ENCODE measurements at regions not wholly inside any gene's neighbourhood (a gene's known extent, or its start where the extent isn't known, plus 50 kb on each side); places are given as distances from the start of the nearest gene placed in this dataset.

- H3K9me3 Mint-ChIP-seq (ENCODE audit: unreplicated experiment), result no peaks in the 10 kb centered on the region
- no peaks in the 10 kb centered on the region for H3K4me1 Mint-ChIP-seq (ENCODE audit: low read depth, unreplicated experiment)
- H3K4me3 Mint-ChIP-seq (ENCODE audit: unreplicated experiment), result no peak overlapping the region
- no peaks in the 10 kb centered on the region for H3K36me3 Mint-ChIP-seq (ENCODE audit: unreplicated experiment)
- no peak for DNase-seq
- H3K27ac Mint-ChIP-seq (ENCODE audit: unreplicated experiment), result no peak overlapping the region
- no peaks in the 10 kb centered on the region for H3K27me3 Mint-ChIP-seq (ENCODE audit: unreplicated experiment)
- TF ChIP-seq CTCF (IDR thresholded peaks at IDR 0.05; ENCODE audit: partially characterized antibody, unreplicated experiment), result no peak
Observed at GRCh38 chr4:189285377-189285776, 655.3 kb upstream of the FRG1 start.

DNA sequence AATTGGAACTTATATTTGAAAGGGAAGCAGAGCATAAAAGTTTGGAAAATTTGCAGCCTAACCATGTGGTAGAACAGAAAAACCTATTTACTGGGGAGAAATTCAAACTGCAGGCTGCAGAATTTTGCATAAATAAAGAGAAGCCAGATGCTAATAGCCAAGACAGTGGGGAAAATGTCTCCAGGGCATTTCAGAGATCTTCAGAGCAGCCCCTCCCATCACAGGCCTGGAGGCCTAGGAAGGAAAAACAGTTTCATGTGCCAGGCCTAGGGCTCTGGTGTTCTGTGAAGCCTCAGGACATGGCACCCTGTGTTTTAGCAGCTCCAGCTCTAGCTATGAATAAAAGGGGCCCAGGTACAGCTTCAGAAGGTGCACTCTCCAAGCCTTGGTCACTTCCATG lies 648.7 kb upstream of the FRG1 start:
- DNase-seq, result no peak
- H3K27ac Mint-ChIP-seq (ENCODE audit: unreplicated experiment), result no peak overlapping the region
- no peak for TF ChIP-seq CTCF (IDR thresholded peaks at IDR 0.05; ENCODE audit: partially characterized antibody, unreplicated experiment)
- H3K9me3 Mint-ChIP-seq (ENCODE audit: unreplicated experiment), result no peaks in the 10 kb centered on the region
- H3K27me3 Mint-ChIP-seq (ENCODE audit: unreplicated experiment), result no peaks in the 10 kb centered on the region
- no peak overlapping the region for H3K4me3 Mint-ChIP-seq (ENCODE audit: unreplicated experiment)
- H3K4me1 Mint-ChIP-seq (ENCODE audit: low read depth, unreplicated experiment), result no peaks in the 10 kb centered on the region
- no peaks in the 10 kb centered on the region for H3K36me3 Mint-ChIP-seq (ENCODE audit: unreplicated experiment)

GRCh38 chr4:189293459-189293858 lies 647.2 kb upstream of the FRG1 start:
- Mint-ChIP-seq H3K36me3 (ENCODE audit: unreplicated experiment) (no peaks in the 10 kb centered on the region), H3K4me3 (ENCODE audit: unreplicated experiment) (no peak overlapping the region), H3K4me1 (ENCODE audit: low read depth, unreplicated experiment) (no peaks in the 10 kb centered on the region), H3K27me3 (ENCODE audit: unreplicated experiment) (no peaks in the 10 kb centered on the region), H3K27ac (ENCODE audit: unreplicated experiment) (no peak overlapping the region), H3K9me3 (ENCODE audit: unreplicated experiment) (no peaks in the 10 kb centered on the region)
- TF ChIP-seq CTCF (IDR thresholded peaks at IDR 0.05; ENCODE audit: partially characterized antibody, unreplicated experiment), result no peak
- no peak for DNase-seq

- no peaks in the 10 kb centered on the region for H3K9me3 Mint-ChIP-seq (ENCODE audit: unreplicated experiment)
- no peak for TF ChIP-seq CTCF (IDR thresholded peaks at IDR 0.05; ENCODE audit: partially characterized antibody, unreplicated experiment)
- H3K27me3 Mint-ChIP-seq (ENCODE audit: unreplicated experiment), result no peaks in the 10 kb centered on the region
- H3K36me3 Mint-ChIP-seq (ENCODE audit: unreplicated experiment), result no peaks in the 10 kb centered on the region
- H3K27ac Mint-ChIP-seq (ENCODE audit: unreplicated experiment), result no peak overlapping the region
- H3K4me3 Mint-ChIP-seq (ENCODE audit: unreplicated experiment), result no peak overlapping the region
- no peak for DNase-seq
- no peaks in the 10 kb centered on the region for H3K4me1 Mint-ChIP-seq (ENCODE audit: low read depth, unreplicated experiment)
Observed at GRCh38 chr4:189294574-189294973, 646.1 kb upstream of the FRG1 start.

GRCh38 chr4:189299706-189300105 lies 641.0 kb upstream of the FRG1 start:
- Mint-ChIP-seq H3K36me3 (ENCODE audit: unreplicated experiment) (no peaks in the 10 kb centered on the region), H3K4me1 (ENCODE audit: low read depth, unreplicated experiment) (no peaks in the 10 kb centered on the region), H3K9me3 (ENCODE audit: unreplicated experiment) (no peaks in the 10 kb centered on the region), H3K27ac (ENCODE audit: unreplicated experiment) (no peak overlapping the region), H3K4me3 (ENCODE audit: unreplicated experiment) (no peak overlapping the region), H3K27me3 (ENCODE audit: unreplicated experiment) (peaks cover 4% of the 10 kb centered on the region)
- no peak for TF ChIP-seq CTCF (IDR thresholded peaks at IDR 0.05; ENCODE audit: partially characterized antibody, unreplicated experiment)
- DNase-seq, result no peak

All from glutamatergic neuron (in vitro differentiated cells).